ENCODE measurements at regions not wholly inside any gene's neighbourhood (a gene's known extent, or its start where the extent isn't known, plus 50 kb on each side); places are given as distances from the start of the nearest gene placed in this dataset.

DNA sequence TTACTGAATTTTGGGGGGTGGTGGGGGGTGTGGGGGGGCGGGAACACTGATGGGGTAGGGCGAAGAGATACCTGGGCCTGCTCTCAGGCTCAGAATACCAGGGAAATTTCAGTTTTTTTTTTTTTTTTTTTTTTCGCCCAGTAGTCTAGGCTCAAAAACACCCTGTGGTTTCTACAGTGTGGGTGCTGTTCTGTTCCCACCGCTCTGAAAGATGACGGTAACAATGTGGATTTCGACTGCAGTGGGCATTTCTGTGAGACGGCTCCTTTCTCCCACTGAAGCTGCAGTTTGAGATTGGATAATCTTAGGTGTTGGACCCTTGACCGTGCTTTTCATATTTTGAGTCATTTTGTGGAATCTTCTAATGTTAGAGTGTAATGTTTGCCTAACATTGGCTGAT is 143.8 kb upstream of the RGMA start:
- no peak for TF ChIP-seq CTCF (IDR thresholded peaks at IDR 0.05)
- no peak for TF ChIP-seq POLR2A (IDR thresholded peaks at IDR 0.05)
